ENCODE measurements at regions not wholly inside any gene's neighbourhood (a gene's known extent, or its start where the extent isn't known, plus 50 kb on each side); places are given as distances from the start of the nearest gene placed in this dataset.

GRCh38 chr2:19810637-19811036 lies 91.1 kb downstream of the TTC32 start:
- Histone ChIP-seq H3K9ac (ENCODE audit: low read length in 5 of 5) (no peak overlapping the region), H3K9me3 (ENCODE audit: control insufficient read depth in 5 of 5, low read length in 5 of 5) (no peaks in the 10 kb centered on the region), H3K36me3 (ENCODE audit: control insufficient read depth in 5 of 5, insufficient read depth in 5 of 5, low read length in 5 of 5) (no peaks in the 10 kb centered on the region), H3K27ac (ENCODE audit: low read depth, low read length) (no peak overlapping the region), H3K4me3 (ENCODE audit: low read depth in 1 of 5, low read length in 5 of 5) (no peak overlapping the region), H3K4me1 (ENCODE audit: control insufficient read depth in 5 of 5, insufficient read depth in 5 of 5, low read length in 5 of 5) (no peaks in the 10 kb centered on the region), H3K27me3 (ENCODE audit: control insufficient read depth in 5 of 5, insufficient read depth in 4 of 5, low read length in 5 of 5) (no peaks in the 10 kb centered on the region)

GRCh38 chr2:19810148-19810547 lies 91.6 kb downstream of the TTC32 start:
- no peak overlapping the region for H3K9ac ChIP-seq (ENCODE audit: low read length in 5 of 5)
- no peak overlapping the region for H3K27ac ChIP-seq (ENCODE audit: low read depth, low read length)
- no peak overlapping the region for H3K4me3 ChIP-seq (ENCODE audit: low read depth in 1 of 5, low read length in 5 of 5)
- no peaks in the 10 kb centered on the region for H3K36me3 ChIP-seq (ENCODE audit: control insufficient read depth in 5 of 5, insufficient read depth in 5 of 5, low read length in 5 of 5)
- no peaks in the 10 kb centered on the region for H3K9me3 ChIP-seq (ENCODE audit: control insufficient read depth in 5 of 5, low read length in 5 of 5)
- no peaks in the 10 kb centered on the region for H3K4me1 ChIP-seq (ENCODE audit: control insufficient read depth in 5 of 5, insufficient read depth in 5 of 5, low read length in 5 of 5)
- no peaks in the 10 kb centered on the region for H3K27me3 ChIP-seq (ENCODE audit: control insufficient read depth in 5 of 5, insufficient read depth in 4 of 5, low read length in 5 of 5)

- H3K27ac ChIP-seq (ENCODE audit: low read depth, low read length), result no peak overlapping the region
- no peak overlapping the region for H3K4me3 ChIP-seq (ENCODE audit: low read depth in 1 of 5, low read length in 5 of 5)
- H3K27me3 ChIP-seq (ENCODE audit: control insufficient read depth in 5 of 5, insufficient read depth in 4 of 5, low read length in 5 of 5), result no peaks in the 10 kb centered on the region
- no peaks in the 10 kb centered on the region for H3K9me3 ChIP-seq (ENCODE audit: control insufficient read depth in 5 of 5, low read length in 5 of 5)
- no peak overlapping the region for H3K9ac ChIP-seq (ENCODE audit: low read length in 5 of 5)
- no peaks in the 10 kb centered on the region for H3K36me3 ChIP-seq (ENCODE audit: control insufficient read depth in 5 of 5, insufficient read depth in 5 of 5, low read length in 5 of 5)
- H3K4me1 ChIP-seq (ENCODE audit: control insufficient read depth in 5 of 5, insufficient read depth in 5 of 5, low read length in 5 of 5), result no peaks in the 10 kb centered on the region
These were observed 92.6 kb downstream of the TTC32 start for GRCh38 chr2:19809206-19809605.

DNA sequence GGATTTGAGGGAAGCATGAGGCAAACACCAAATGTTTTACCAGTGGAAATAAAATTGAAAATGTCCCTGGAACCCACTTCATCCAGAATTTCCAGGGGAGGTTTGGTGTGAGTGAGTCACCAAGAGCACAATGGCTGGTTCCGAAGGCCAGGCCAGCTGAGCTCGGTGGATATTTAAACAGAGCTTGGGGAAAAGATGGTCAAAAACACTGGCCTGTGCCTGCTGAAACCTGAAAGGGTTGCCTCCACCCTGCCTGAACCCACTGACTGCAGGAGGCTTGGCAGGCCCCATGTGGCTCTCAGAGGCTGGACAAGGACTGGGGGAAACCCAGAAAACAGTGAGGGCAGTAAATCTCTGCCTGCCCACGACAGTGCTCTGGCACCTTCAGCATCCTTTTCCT lies 93.9 kb downstream of the TTC32 start:
- no peaks in the 10 kb centered on the region for H3K4me1 ChIP-seq (ENCODE audit: control insufficient read depth in 5 of 5, insufficient read depth in 5 of 5, low read length in 5 of 5)

DNA sequence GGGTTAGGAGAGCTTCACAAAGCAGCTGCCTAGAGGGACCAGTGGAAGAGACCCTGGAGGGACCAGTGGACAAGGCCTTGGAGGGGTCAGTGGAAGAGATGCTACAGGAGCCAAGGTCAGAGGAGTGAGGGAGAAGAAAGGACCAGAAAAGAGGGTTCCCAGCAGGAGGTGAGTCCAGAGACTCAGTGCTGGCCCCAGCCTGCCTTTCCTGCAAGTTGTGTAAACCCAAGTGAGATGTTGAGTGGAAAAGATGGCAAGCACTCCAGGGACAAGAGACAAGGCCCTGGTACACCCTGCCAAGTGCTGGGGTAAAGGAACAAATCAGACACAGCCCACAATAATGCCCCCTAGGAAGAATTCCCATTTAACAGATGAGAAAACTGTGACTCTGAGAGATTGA lies 94.4 kb downstream of the TTC32 start:
- Histone ChIP-seq H3K9me3 (ENCODE audit: control insufficient read depth in 5 of 5, low read length in 5 of 5) (no peaks in the 10 kb centered on the region), H3K27me3 (ENCODE audit: control insufficient read depth in 5 of 5, insufficient read depth in 4 of 5, low read length in 5 of 5) (no peaks in the 10 kb centered on the region), H3K4me3 (ENCODE audit: low read depth in 1 of 5, low read length in 5 of 5) (no peak overlapping the region), H3K4me1 (ENCODE audit: control insufficient read depth in 5 of 5, insufficient read depth in 5 of 5, low read length in 5 of 5) (no peaks in the 10 kb centered on the region), H3K9ac (ENCODE audit: low read length in 5 of 5) (no peak overlapping the region), H3K36me3 (ENCODE audit: control insufficient read depth in 5 of 5, insufficient read depth in 5 of 5, low read length in 5 of 5) (no peaks in the 10 kb centered on the region), H3K27ac (ENCODE audit: low read depth, low read length) (no peak overlapping the region)

More for the DNA sequence above, 93.9 kb downstream of the TTC32 start:
- Histone ChIP-seq H3K9me3 (ENCODE audit: control insufficient read depth in 5 of 5, low read length in 5 of 5) (no peaks in the 10 kb centered on the region), H3K9ac (ENCODE audit: low read length in 5 of 5) (no peak overlapping the region), H3K27ac (ENCODE audit: low read depth, low read length) (no peak overlapping the region), H3K4me3 (ENCODE audit: low read depth in 1 of 5, low read length in 5 of 5) (no peak overlapping the region), H3K27me3 (ENCODE audit: control insufficient read depth in 5 of 5, insufficient read depth in 4 of 5, low read length in 5 of 5) (no peaks in the 10 kb centered on the region), H3K36me3 (ENCODE audit: control insufficient read depth in 5 of 5, insufficient read depth in 5 of 5, low read length in 5 of 5) (no peaks in the 10 kb centered on the region)

- Histone ChIP-seq H3K9ac (ENCODE audit: low read length in 5 of 5) (no peak overlapping the region), H3K36me3 (ENCODE audit: control insufficient read depth in 5 of 5, insufficient read depth in 5 of 5, low read length in 5 of 5) (no peaks in the 10 kb centered on the region), H3K4me1 (ENCODE audit: control insufficient read depth in 5 of 5, insufficient read depth in 5 of 5, low read length in 5 of 5) (peaks cover 0 to 5% (median 0%) of the 10 kb centered on the region in 5 donors), H3K27ac (ENCODE audit: low read depth, low read length) (no peak overlapping the region), H3K27me3 (ENCODE audit: control insufficient read depth in 5 of 5, insufficient read depth in 4 of 5, low read length in 5 of 5) (no peaks in the 10 kb centered on the region), H3K9me3 (ENCODE audit: control insufficient read depth in 5 of 5, low read length in 5 of 5) (no peaks in the 10 kb centered on the region), H3K4me3 (ENCODE audit: low read depth in 1 of 5, low read length in 5 of 5) (no peak overlapping the region)
These were observed 95.2 kb downstream of the TTC32 start for GRCh38 chr2:19806591-19806990.

DNA sequence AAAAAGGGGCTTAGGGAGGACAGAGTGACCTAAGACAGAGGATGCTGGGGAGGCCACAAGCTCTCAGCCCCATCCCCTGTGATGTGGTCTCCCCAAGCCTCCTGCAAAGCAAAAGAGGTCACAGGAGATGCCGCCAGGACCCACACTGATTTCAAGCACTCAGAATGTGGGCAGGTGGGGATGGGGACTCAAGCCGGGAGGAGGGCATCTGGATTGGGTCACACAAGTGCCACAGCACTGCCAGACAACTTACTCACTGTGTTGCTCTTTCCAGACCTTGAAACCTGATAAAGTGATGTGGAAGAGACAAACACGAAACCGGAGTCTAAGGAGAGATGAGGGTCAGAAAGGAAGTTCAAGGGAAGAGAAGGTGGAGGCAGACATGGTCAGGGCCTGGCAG lies 95.7 kb downstream of the TTC32 start:
- H3K9me3 ChIP-seq (ENCODE audit: control insufficient read depth in 5 of 5, low read length in 5 of 5), result no peaks in the 10 kb centered on the region
- no peaks in the 10 kb centered on the region for H3K36me3 ChIP-seq (ENCODE audit: control insufficient read depth in 5 of 5, insufficient read depth in 5 of 5, low read length in 5 of 5)
- no peak overlapping the region for H3K27ac ChIP-seq (ENCODE audit: low read depth, low read length)
- no peak overlapping the region for H3K9ac ChIP-seq (ENCODE audit: low read length in 5 of 5)
- H3K4me1 ChIP-seq (ENCODE audit: control insufficient read depth in 5 of 5, insufficient read depth in 5 of 5, low read length in 5 of 5), result peaks cover 0 to 5% (median 0%) of the 10 kb centered on the region in 5 donors
- no peaks in the 10 kb centered on the region for H3K27me3 ChIP-seq (ENCODE audit: control insufficient read depth in 5 of 5, insufficient read depth in 4 of 5, low read length in 5 of 5)
- H3K4me3 ChIP-seq (ENCODE audit: low read depth in 1 of 5, low read length in 5 of 5), result no peak overlapping the region

DNA sequence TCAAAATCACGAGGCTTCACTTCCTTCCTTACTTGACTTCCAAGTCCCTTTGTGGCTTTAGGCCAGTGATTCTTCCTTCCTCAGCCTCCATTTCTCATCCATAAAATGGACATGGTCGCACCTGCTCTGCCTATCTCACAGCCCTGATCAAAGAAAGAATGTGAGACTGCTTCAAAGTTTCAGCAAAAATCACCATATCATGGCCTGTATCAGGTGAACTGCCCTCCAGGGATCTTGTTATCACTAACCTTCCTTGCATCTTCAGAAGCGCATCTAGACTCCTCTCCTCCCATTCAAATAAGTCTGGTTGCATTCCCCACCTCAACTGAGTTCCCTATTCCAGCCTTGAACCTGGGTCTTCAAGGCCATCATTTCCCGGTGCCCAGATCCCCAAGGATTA lies 96.5 kb downstream of the TTC32 start:
- Histone ChIP-seq H3K4me1 (ENCODE audit: control insufficient read depth in 5 of 5, insufficient read depth in 5 of 5, low read length in 5 of 5) (peaks cover 0 to 5% (median 0%) of the 10 kb centered on the region in 5 donors), H3K9ac (ENCODE audit: low read length in 5 of 5) (no peak overlapping the region), H3K27me3 (ENCODE audit: control insufficient read depth in 5 of 5, insufficient read depth in 4 of 5, low read length in 5 of 5) (no peaks in the 10 kb centered on the region), H3K4me3 (ENCODE audit: low read depth in 1 of 5, low read length in 5 of 5) (no peak overlapping the region), H3K27ac (ENCODE audit: low read depth, low read length) (no peak overlapping the region), H3K9me3 (ENCODE audit: control insufficient read depth in 5 of 5, low read length in 5 of 5) (no peaks in the 10 kb centered on the region), H3K36me3 (ENCODE audit: control insufficient read depth in 5 of 5, insufficient read depth in 5 of 5, low read length in 5 of 5) (no peaks in the 10 kb centered on the region)

GRCh38 chr2:19804639-19805260 lies 97.0 kb downstream of the TTC32 start:
- no peaks in the 10 kb centered on the region for H3K36me3 ChIP-seq (ENCODE audit: control insufficient read depth in 5 of 5, insufficient read depth in 5 of 5, low read length in 5 of 5)
- no peak overlapping the region for H3K4me3 ChIP-seq (ENCODE audit: low read depth in 1 of 5, low read length in 5 of 5)
- no peaks in the 10 kb centered on the region for H3K27me3 ChIP-seq (ENCODE audit: control insufficient read depth in 5 of 5, insufficient read depth in 4 of 5, low read length in 5 of 5)
- no peaks in the 10 kb centered on the region for H3K9me3 ChIP-seq (ENCODE audit: control insufficient read depth in 5 of 5, low read length in 5 of 5)
- no peak overlapping the region for H3K9ac ChIP-seq (ENCODE audit: low read length in 5 of 5)
- H3K27ac ChIP-seq (ENCODE audit: low read depth, low read length), result no peak overlapping the region
- peaks cover 0 to 5% (median 0%) of the 10 kb centered on the region in 5 donors for H3K4me1 ChIP-seq (ENCODE audit: control insufficient read depth in 5 of 5, insufficient read depth in 5 of 5, low read length in 5 of 5)

GRCh38 chr2:19802086-19802841 lies 99.5 kb downstream of the TTC32 start:
- Histone ChIP-seq H3K36me3 (ENCODE audit: control insufficient read depth in 5 of 5, insufficient read depth in 5 of 5, low read length in 5 of 5) (no peaks in the 10 kb centered on the region), H3K27ac (ENCODE audit: low read depth, low read length) (no peak overlapping the region), H3K9me3 (ENCODE audit: control insufficient read depth in 5 of 5, low read length in 5 of 5) (no peaks in the 10 kb centered on the region), H3K4me1 (ENCODE audit: control insufficient read depth in 5 of 5, insufficient read depth in 5 of 5, low read length in 5 of 5) (peaks cover 0 to 5% (median 0%) of the 10 kb centered on the region in 5 donors), H3K9ac (ENCODE audit: low read length in 5 of 5) (no peak overlapping the region), H3K27me3 (ENCODE audit: control insufficient read depth in 5 of 5, insufficient read depth in 4 of 5, low read length in 5 of 5) (no peaks in the 10 kb centered on the region), H3K4me3 (ENCODE audit: low read depth in 1 of 5, low read length in 5 of 5) (no peak overlapping the region)
